ENCODE measurements at regions not wholly inside any gene's neighbourhood (a gene's known extent, or its start where the extent isn't known, plus 50 kb on each side); places are given as distances from the start of the nearest gene placed in this dataset.
A peak's percentile ranks its signal among the peaks of the same experiment; 100 is the strongest.

DNA sequence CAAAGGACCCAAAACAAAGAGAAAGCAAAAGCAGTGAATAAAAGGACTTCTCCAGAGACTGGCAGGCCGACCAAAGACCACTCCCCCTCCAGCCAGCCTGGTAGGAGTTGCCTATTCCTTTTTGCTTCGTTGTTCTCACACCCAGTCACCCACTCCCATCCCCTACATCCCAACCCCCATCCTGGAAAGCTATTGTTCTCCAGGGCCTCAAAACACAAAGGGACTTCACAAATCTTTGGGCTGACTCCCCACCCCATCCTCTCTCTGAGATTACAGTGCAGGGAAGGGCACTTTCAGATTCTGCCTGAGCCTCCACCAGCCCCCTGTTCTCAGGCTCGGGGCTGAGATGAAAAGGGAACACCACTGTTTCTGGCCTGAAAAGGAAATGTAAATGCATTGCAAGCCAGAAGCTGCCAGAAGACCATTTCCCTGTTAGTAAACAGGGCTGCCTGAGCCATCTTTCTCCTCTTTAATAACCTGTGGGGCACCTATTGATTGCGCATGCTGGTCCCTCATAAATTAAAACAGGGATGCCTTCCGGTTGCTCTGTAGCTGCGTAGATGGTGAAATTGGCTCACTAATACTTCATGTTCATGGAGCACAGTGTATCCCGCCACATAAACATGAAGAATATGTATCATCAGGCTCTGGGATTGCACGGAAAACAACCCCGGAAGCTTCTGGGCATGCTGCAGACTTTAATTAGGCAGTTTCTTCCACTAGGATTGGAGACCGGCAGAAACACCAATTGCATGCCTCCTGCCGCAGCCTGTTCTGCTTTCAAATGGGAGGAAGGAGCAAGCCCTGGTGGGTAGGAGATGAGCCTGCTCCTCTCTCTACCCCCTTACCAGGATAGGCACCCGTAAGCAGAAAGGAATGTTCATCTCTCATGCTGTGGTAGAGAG, 130.3 kb upstream of the FUT8 start:
- TF ChIP-seq, protein P1, sequence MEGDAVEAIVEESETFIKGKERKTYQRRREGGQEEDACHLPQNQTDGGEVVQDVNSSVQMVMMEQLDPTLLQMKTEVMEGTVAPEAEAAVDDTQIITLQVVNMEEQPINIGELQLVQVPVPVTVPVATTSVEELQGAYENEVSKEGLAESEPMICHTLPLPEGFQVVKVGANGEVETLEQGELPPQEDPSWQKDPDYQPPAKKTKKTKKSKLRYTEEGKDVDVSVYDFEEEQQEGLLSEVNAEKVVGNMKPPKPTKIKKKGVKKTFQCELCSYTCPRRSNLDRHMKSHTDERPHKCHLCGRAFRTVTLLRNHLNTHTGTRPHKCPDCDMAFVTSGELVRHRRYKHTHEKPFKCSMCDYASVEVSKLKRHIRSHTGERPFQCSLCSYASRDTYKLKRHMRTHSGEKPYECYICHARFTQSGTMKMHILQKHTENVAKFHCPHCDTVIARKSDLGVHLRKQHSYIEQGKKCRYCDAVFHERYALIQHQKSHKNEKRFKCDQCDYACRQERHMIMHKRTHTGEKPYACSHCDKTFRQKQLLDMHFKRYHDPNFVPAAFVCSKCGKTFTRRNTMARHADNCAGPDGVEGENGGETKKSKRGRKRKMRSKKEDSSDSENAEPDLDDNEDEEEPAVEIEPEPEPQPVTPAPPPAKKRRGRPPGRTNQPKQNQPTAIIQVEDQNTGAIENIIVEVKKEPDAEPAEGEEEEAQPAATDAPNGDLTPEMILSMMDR (IDR thresholded peaks at IDR 0.05; ENCODE audit: control extremely low read depth, extremely low read depth, low read depth, missing control alignments), result no peak
- DNase-seq (ENCODE audit: extremely low spot score), result peak; percentile 42
- POLR2A ChIA-PET, result no interaction called here
- CTCF ChIA-PET, result interaction anchor here (0.9 to 2.1 kb wide), 10 partner anchors 10 to 133 kb away, joined by 3 to 6 read pairs (median 4); no protein-coding TSS in a partner anchor

DNA sequence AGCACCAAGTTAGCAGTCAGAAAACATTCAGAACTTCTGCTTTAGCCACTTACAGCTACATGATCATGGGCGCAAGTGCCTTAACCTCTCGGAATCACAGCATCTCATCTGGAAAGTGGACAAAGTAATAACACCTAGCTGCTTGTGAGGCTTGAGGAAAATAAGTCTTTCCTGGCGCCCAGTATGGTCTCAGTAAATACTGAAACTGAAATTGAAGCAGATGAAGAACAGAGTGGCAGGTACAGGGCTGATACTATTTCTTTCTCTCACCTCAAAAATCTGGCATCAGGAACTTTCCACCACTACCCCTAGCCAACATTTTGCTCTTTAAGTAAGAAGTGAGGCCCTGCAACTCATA, 129.7 kb upstream of the FUT8 start:
- CTCF ChIA-PET, result interaction anchor here (0.7 to 2.1 kb wide), 13 partner anchors 9 to 132 kb away, joined by 3 to 6 read pairs (median 4); no protein-coding TSS in a partner anchor
- TF ChIP-seq, protein P1 (IDR thresholded peaks at IDR 0.05; ENCODE audit: control extremely low read depth, extremely low read depth, low read depth, missing control alignments), result no peak
- POLR2A ChIA-PET, result no interaction called here
- DNase-seq (ENCODE audit: extremely low spot score), result no peak

DNA sequence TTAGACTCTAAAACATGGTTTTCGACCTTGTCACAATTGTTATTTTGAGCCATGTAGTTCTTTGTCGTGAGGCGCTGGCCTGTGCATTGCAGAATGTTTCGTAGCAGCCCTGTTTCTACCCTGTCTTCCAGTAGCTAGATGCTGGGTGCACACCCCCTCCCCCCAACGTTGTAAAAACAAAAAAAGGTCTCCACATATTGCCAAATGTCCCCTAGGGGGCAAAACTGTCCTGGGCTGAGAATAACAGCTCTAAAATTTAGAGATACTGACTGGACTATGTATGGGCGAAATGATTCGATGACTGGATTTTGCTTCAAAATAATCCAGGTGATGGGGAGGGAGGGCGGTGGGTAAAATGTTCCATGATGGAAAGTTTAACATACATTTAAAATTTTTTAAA, 126.1 kb upstream of the FUT8 start:
- TF ChIP-seq, protein P1 (IDR thresholded peaks at IDR 0.05; ENCODE audit: control extremely low read depth, extremely low read depth, low read depth, missing control alignments), result peak; percentile 57
- POLR2A ChIA-PET, result interaction anchor here (0.6 to 1.5 kb wide), 5 partner anchors 15 to 126 kb away, joined by 3 to 9 read pairs (median 5); partner anchors contain the start of gene FUT8
- CTCF ChIA-PET, result interaction anchor here (0.6 to 5.3 kb wide), 31 partner anchors 9 to 673 kb away, joined by 3 to 51 read pairs (median 6); partner anchors contain the start of gene FUT8
- DNase-seq (ENCODE audit: extremely low spot score), result peak; percentile 57

DNA sequence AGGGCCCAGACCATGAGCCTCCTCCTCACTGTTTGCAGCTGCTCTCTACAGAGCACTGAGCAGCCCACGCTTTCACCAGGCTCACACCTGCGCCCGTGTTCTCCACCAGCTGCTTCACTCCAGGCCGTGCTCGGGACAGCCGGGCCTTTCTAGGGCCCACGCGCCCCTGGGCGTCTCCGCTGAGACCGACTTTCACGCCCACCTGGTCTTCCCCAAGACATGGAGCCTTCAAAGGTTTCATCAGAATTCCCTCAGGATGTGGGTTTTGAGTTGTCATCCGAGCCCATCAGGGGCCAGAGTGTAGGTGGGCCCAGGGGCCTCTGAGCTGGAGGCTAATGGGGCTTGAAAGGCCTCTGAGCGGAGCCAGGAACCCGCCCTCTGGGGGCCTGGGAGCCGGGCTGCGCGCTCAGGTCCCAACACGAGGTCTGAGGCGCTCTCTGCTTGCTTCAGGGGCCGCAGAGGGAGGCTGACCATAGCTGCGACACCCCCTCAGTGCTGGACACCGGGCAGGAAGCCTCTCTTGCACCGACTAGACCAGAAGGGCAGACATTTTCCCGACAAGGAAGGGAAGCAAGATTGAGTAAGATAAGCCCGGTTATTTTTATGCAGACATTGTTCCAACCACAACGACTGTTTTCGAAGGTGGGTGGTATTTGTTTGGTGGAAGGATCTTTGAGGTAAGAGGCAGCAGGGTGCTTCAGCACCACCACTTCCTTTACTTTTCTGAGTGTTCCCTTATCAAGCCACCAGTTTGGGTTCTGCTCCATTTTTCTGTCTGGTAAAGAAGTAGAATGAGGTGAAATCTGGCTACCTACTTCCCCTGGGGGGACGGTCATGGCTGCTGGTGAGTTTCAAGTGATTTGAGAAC, 125.0 kb upstream of the FUT8 start:
- peak; percentile 81 for DNase-seq (ENCODE audit: extremely low spot score)

DNA sequence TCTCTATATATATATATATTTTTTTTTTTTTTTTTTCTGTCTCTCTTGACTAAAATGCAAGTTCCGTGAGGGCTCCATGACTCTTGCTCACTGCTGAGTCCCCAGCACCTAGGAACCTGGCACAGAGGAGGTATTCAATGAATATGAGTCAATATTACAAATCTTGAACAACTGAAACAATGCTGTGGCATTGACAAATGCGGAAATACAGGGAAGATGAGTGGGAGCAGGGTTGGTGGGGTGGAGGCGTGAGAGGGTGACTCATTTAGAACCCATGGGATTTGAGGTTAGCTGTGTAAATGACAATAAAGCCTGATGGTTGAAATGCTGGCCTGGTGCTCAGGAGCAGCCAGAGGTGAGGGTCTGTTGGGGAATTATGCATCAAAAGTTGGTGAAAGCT, 121.7 kb upstream of the FUT8 start:
- ChIA-PET CTCF (interaction anchor here (1.4 kb wide), 1 partner anchor 127 kb away, joined by 4 read pairs; no protein-coding TSS in a partner anchor), POLR2A (no interaction called here)
- no peak for DNase-seq (ENCODE audit: extremely low spot score)
- TF ChIP-seq, protein P1 (IDR thresholded peaks at IDR 0.05; ENCODE audit: control extremely low read depth, extremely low read depth, low read depth, missing control alignments), result no peak

More for the DNA sequence above, 125.0 kb upstream of the FUT8 start:
- ChIA-PET CTCF (interaction anchor here (1.2 to 5.3 kb wide), 26 partner anchors 8 to 537 kb away, joined by 3 to 51 read pairs (median 7); partner anchors contain the start of gene FUT8), POLR2A (interaction anchor here (0.6 to 1.5 kb wide), 8 partner anchors 9 to 493 kb away, joined by 3 to 9 read pairs (median 5); no protein-coding TSS in a partner anchor)
- TF ChIP-seq, protein P1 (IDR thresholded peaks at IDR 0.05; ENCODE audit: control extremely low read depth, extremely low read depth, low read depth, missing control alignments), result no peak

DNA sequence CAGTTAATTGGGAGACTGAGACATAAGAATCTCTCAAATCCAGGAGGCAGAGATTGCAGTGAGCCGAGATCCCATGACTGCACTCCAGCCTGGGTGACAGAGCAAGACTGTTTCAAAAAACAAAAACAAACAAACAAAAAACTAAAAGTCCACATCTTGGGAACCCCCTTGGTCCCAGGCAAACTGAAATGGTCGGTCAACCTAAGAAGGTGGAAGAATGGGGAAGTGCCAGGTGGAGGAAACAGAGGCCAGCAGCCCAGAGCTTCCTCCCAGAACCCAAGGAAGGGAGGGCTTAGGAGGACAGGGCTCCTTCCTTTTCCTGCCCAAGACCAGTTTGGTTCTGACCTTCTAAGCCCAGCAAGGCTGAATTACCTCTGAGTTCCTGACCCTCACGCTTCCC, 121.0 kb upstream of the FUT8 start:
- POLR2A ChIA-PET, result no interaction called here
- TF ChIP-seq, protein P1 (IDR thresholded peaks at IDR 0.05; ENCODE audit: control extremely low read depth, extremely low read depth, low read depth, missing control alignments), result no peak
- CTCF ChIA-PET, result interaction anchor here (0.9 to 1.6 kb wide), 6 partner anchors 9 to 533 kb away, joined by 3 to 7 read pairs (median 3); no protein-coding TSS in a partner anchor
- no peak for DNase-seq (ENCODE audit: extremely low spot score)
